Esophagus squamous epithelium (tissue), 4 donors: ENCODE measurements at regions not wholly inside any gene's neighbourhood (a gene's known extent, or its start where the extent isn't known, plus 50 kb on each side); places are given as distances from the start of the nearest gene placed in this dataset.

ENCODE experiments used
- POLR2A ChIP-seq, 4 donors: fragments of 450-650 bp; IDR thresholded peaks; one replicate each; pipeline ENCODE4 v1.6.1; 2017; ENCODE audit warnings: antibody characterized with exemption in 4 of 4, mild to moderate bottlenecking in 4 of 4, moderate library complexity in 3 of 4
- TF ChIP-seq, protein P1 (sequence below), 6 experiments: fragments of 450-650 bp in 4 of 6; fragments of 200-600 bp in 2 of 6; sonication (generic) in 2 of 6; IDR thresholded peaks; one replicate each; pipeline ENCODE4 v1.5.1; 2016 to 2019; ENCODE audit warnings: antibody characterized with exemption in 6 of 6, mild to moderate bottlenecking in 4 of 6, moderate library complexity in 4 of 6

DNA sequence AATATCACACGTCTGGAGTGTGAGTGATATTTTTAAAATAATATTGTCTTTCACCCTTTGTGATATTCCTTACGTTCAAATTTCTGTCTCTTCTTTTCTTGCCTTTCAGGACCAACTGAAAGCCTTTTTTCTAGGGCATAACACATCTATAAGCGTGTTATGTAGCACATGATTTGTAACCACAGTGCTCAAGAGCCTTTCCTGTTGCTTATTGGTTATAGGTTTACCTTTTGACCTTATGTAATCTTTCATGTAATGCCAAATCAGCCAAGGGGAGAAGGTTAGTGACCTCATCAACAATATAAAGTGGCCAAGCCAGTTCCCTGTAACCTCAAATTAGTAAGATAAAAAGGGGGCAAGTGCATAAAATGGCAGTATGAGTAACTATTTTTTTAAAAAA is 480.2 kb downstream of the AMY1C start:
- TF ChIP-seq, protein P1, sequence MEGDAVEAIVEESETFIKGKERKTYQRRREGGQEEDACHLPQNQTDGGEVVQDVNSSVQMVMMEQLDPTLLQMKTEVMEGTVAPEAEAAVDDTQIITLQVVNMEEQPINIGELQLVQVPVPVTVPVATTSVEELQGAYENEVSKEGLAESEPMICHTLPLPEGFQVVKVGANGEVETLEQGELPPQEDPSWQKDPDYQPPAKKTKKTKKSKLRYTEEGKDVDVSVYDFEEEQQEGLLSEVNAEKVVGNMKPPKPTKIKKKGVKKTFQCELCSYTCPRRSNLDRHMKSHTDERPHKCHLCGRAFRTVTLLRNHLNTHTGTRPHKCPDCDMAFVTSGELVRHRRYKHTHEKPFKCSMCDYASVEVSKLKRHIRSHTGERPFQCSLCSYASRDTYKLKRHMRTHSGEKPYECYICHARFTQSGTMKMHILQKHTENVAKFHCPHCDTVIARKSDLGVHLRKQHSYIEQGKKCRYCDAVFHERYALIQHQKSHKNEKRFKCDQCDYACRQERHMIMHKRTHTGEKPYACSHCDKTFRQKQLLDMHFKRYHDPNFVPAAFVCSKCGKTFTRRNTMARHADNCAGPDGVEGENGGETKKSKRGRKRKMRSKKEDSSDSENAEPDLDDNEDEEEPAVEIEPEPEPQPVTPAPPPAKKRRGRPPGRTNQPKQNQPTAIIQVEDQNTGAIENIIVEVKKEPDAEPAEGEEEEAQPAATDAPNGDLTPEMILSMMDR (IDR thresholded peaks at IDR 0.05) = no peak
- TF ChIP-seq POLR2A (IDR thresholded peaks at IDR 0.05) = no peak
